Gastrocnemius medialis (tissue), 4 donors: ENCODE measurements at regions not wholly inside any gene's neighbourhood (a gene's known extent, or its start where the extent isn't known, plus 50 kb on each side); places are given as distances from the start of the nearest gene placed in this dataset.
A peak's percentile ranks its signal among the peaks of the same experiment; 100 is the strongest.

Source experiments
- ATAC-seq, 2 donors: fragments of 150-250 bp; one replicate each; pipeline ENCODE4 v1.9.1; 2016
- DNase-seq, 2 donors: peaks; one replicate each; pipeline ENCODE4 v3.0.0-alpha.2; 2019
- H3K27ac ChIP-seq, 4 donors: fragments of 200-600 bp; sonication (generic); 1 replicate in 1 of 4; 2 replicates in 3 of 4; pipeline ENCODE4 v1.5.1; 2016 to 2018; ENCODE audit warnings: mild to moderate bottlenecking in 2 of 4, moderate library complexity in 1 of 4
- H3K27me3 ChIP-seq, 3 donors: fragments of 200-600 bp; sonication (generic) in 2 of 3; 1 replicate in 1 of 3; 2 replicates in 2 of 3; pipeline versions ENCODE4 v1.5.1 to v1.6.0; 2016 to 2019; ENCODE audit warnings: mild to moderate bottlenecking in 1 of 3, moderate library complexity in 1 of 3
- H3K36me3 ChIP-seq, 2 donors: fragments of 200-600 bp; sonication (generic) in 1 of 2; one replicate each; pipeline ENCODE4 v1.5.1; 2017 to 2018
- H3K4me1 ChIP-seq, 2 donors: fragments of 200-600 bp; sonication (generic) in 1 of 2; one replicate each; pipeline ENCODE4 v1.5.1; 2016 to 2017; ENCODE audit warnings: mild to moderate bottlenecking in 2 of 2
- H3K4me3 ChIP-seq, 4 donors: fragments of 200-600 bp; sonication (generic) in 3 of 4; 1 replicate in 1 of 4; 2 replicates in 3 of 4; pipeline ENCODE4 v1.5.1; 2016 to 2019; ENCODE audit warnings: mild to moderate bottlenecking in 2 of 4
- H3K9me3 ChIP-seq, 3 donors: fragments of 200-600 bp; sonication (generic) in 2 of 3; 1 replicate in 1 of 3; 2 replicates in 2 of 3; pipeline ENCODE4 v1.5.1; 2016 to 2019
- CTCF ChIP-seq, 5 experiments: fragments of 450-650 bp in 3 of 5; fragments of 200-600 bp in 2 of 5; sonication (generic) in 2 of 5; IDR thresholded peaks in 4 of 5; conservative IDR thresholded peaks in 1 of 5; 1 replicate in 4 of 5; 2 replicates in 1 of 5; pipeline ENCODE4 v1.5.1; 2016 to 2019; ENCODE audit warnings: antibody characterized with exemption in 5 of 5, mild to moderate bottlenecking in 3 of 5, moderate library complexity in 3 of 5
- POLR2A ChIP-seq, 2 donors: fragments of 450-650 bp; IDR thresholded peaks; one replicate each; pipeline ENCODE4 v1.6.1; 2017; ENCODE audit warnings: antibody characterized with exemption in 2 of 2, mild to moderate bottlenecking in 2 of 2, moderate library complexity in 2 of 2
- in situ Hi-C, 4 donors: fragments of 200-750 bp; cut with MboI; loops; one replicate each; pipeline versions ENCODE4 v1.15.0 to v1.8.0; 2017; ENCODE audit warnings: low sequenced_read_pairs in 4 of 4
- intact Hi-C: fragments of 100-400 bp; cut with DNase I; formaldehyde crosslinking; loops from one replicate; pipeline ENCODE4 v1.15.1; 2023; ENCODE audit warnings: low total_unique reads

- H3K27me3 ChIP-seq, result peaks cover 32 to 50% (median 42%) of the 10 kb centered on the region in 3 donors
- no peak overlapping the region for H3K27ac ChIP-seq
- ATAC-seq (no peak), DNase-seq (no peak)
- no peak for TF ChIP-seq POLR2A (IDR thresholded peaks at IDR 0.05)
- TF ChIP-seq CTCF (IDR thresholded peaks at IDR 0.05 in 4 of 5, conservative IDR thresholded peaks at IDR 0.05 in 1 of 5), result no peak
- no peak overlapping the region for H3K4me3 ChIP-seq
- no peaks in the 10 kb centered on the region for H3K4me1 ChIP-seq
- H3K36me3 ChIP-seq, result no peaks in the 10 kb centered on the region
- in situ Hi-C loops (loop anchor here in 3 of 4 donors (25.0 kb wide), 1 partner anchor 196 kb away; no protein-coding TSS in a partner anchor), intact Hi-C loops (no loop called here)
- H3K9me3 ChIP-seq, result no peaks in the 10 kb centered on the region
These were observed 116.8 kb downstream of the ENGASE start for GRCh38 chr17:79191270-79191934.

- no peaks in the 10 kb centered on the region for H3K4me1 ChIP-seq
- no peak for TF ChIP-seq CTCF (IDR thresholded peaks at IDR 0.05 in 4 of 5, conservative IDR thresholded peaks at IDR 0.05 in 1 of 5)
- TF ChIP-seq POLR2A (IDR thresholded peaks at IDR 0.05), result no peak
- intact Hi-C loops (no loop called here), in situ Hi-C loops (loop anchor here in 3 of 4 donors (25.0 kb wide), 1 partner anchor 198 kb away; no protein-coding TSS in a partner anchor)
- H3K27ac ChIP-seq, result no peak overlapping the region
- ATAC-seq (no peak), DNase-seq (no peak)
- no peaks in the 10 kb centered on the region for H3K36me3 ChIP-seq
- H3K9me3 ChIP-seq, result no peaks in the 10 kb centered on the region
- H3K27me3 ChIP-seq, result peaks cover 47 to 69% (median 59%) of the 10 kb centered on the region in 3 donors
- H3K4me3 ChIP-seq, result no peak overlapping the region
These were observed 114.7 kb downstream of the ENGASE start for GRCh38 chr17:79189305-79189704.

GRCh38 chr17:79188685-79189084 lies 114.1 kb downstream of the ENGASE start:
- Histone ChIP-seq H3K27me3 (peaks cover 53 to 74% (median 65%) of the 10 kb centered on the region in 3 donors), H3K9me3 (no peaks in the 10 kb centered on the region), H3K27ac (no peak overlapping the region), H3K36me3 (no peaks in the 10 kb centered on the region), H3K4me1 (no peaks in the 10 kb centered on the region), H3K4me3 (no peak overlapping the region)
- DNase-seq (no peak), ATAC-seq (no peak)
- intact Hi-C loops, result loop anchor here (1.0 kb wide), 1 partner anchor 203 kb away; no protein-coding TSS in a partner anchor
- no peak for TF ChIP-seq POLR2A (IDR thresholded peaks at IDR 0.05)
- TF ChIP-seq CTCF (IDR thresholded peaks at IDR 0.05 in 4 of 5, conservative IDR thresholded peaks at IDR 0.05 in 1 of 5), result no peak
- in situ Hi-C loops, result loop anchor here in 3 of 4 donors (25.0 kb wide), 1 partner anchor 199 kb away; no protein-coding TSS in a partner anchor

- Histone ChIP-seq H3K9me3 (no peaks in the 10 kb centered on the region), H3K4me1 (no peaks in the 10 kb centered on the region), H3K4me3 (no peak overlapping the region), H3K27me3 (peaks cover 55 to 72% (median 65%) of the 10 kb centered on the region in 3 donors), H3K36me3 (no peaks in the 10 kb centered on the region), H3K27ac (no peak overlapping the region)
- ATAC-seq (no peak), DNase-seq (no peak)
- intact Hi-C loops (loop anchor here (1.0 kb wide), 1 partner anchor 203 kb away; no protein-coding TSS in a partner anchor), in situ Hi-C loops (loop anchor here in 3 of 4 donors (25.0 kb wide), 1 partner anchor 199 kb away; no protein-coding TSS in a partner anchor)
- no peak for TF ChIP-seq POLR2A (IDR thresholded peaks at IDR 0.05)
- TF ChIP-seq CTCF (IDR thresholded peaks at IDR 0.05 in 4 of 5, conservative IDR thresholded peaks at IDR 0.05 in 1 of 5), result peak; percentile 19 to 65 (median 48)
These were observed 113.4 kb downstream of the ENGASE start for GRCh38 chr17:79188048-79188447.
